Activated CD8-positive, alpha-beta memory T cell treated with anti-CD3 and anti-CD28 coated beads for 4 hours (primary cell): ENCODE measurements at regions not wholly inside any gene's neighbourhood (a gene's known extent, or its start where the extent isn't known, plus 50 kb on each side); places are given as distances from the start of the nearest gene placed in this dataset.
"Not testable (repeated sequence)": the region's sequence is repeated elsewhere in the genome, so short reads cannot be mapped to it uniquely, and the experiment has no call there.

Source experiments
- DNase-seq, 2 donors: peaks; one replicate each; pipeline ENCODE4 v3.0.0-alpha.2; 2020; ENCODE audit warnings: low read depth in 2 of 2

DNA sequence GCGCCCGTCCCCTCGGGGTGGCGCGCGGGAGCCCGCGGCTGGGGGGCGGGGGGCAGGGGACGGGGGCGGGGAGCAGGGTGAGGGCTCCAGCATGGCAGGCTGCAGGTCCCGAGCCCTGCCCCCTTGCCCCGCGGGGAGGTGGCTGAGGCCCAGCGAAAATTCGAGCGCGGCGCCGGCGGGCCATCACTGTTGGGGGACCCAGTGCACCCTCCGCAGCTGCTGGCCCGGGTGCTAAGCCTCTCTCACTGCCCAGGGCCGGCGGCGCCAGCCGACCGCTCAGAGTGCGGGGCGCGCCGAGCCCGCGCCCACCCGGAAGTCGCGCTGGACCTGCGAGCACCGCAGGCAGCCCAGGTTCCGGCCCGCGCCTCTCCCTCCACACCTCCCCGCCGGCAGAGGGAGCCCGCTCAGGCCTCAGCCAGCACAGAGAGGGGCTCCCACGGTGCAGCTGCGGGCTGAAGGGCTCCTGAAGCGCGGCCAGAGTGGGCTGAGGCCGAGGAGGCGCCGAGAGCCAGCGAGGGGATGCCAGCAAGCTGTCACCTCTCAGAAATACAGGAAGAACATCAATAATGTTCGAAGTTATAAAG, 290.8 kb upstream of the PRSS16 start:
- peak; percentile 63 to 68 for DNase-seq

DNA sequence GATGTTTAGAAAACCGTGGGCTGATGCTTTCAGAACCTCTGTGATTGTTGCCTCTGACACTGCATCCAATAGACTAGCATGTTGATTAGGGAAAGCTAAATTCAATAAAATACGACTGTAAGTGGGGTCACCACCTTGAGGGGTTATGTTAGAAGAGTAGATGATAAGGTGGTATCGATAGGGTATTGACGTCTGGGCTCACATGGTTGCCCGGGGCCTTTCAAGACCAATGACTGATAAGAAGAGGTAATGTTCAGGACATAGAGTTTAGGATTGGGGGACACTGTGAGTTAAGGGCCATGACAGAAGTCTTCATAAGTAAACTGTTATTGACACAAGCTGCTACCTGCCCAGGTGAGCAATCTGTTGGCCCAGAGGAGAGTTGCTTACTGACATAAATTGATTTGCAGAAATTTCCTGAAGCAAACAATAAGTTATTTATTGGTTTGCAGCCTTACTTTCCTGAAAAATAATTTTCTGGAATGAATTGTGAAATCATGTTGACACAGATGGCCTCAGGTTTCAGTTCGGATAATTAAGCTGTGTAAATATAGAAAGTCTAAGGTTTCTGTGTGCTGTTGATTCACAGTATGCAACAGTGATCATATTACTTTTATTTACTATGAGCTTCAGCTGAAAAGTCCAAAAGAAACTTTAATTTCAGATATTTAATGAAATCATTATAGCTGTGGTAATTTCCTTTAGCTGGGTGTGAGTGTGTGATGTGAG, 289.9 kb upstream of the PRSS16 start:
- not testable (repeated sequence) for DNase-seq

DNA sequence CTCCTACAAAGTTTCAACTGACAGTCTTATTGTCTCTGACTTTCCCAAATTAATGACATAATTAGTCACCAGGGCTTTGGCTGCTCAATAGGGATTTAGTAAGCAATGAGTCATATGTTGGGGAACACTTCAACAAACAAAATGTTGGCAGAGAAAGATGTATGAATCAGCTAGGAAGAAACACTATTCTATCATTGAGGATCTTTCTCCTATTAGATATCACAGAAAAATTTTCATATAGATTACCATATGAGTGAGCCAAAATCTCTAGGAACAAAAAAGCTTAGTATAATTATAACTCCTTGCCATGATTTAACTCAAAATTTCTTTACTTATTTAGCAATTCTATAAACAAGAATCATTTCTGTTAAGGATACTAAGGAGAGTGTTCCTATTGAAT, 286.3 kb upstream of the PRSS16 start:
- not testable (repeated sequence) for DNase-seq

DNA sequence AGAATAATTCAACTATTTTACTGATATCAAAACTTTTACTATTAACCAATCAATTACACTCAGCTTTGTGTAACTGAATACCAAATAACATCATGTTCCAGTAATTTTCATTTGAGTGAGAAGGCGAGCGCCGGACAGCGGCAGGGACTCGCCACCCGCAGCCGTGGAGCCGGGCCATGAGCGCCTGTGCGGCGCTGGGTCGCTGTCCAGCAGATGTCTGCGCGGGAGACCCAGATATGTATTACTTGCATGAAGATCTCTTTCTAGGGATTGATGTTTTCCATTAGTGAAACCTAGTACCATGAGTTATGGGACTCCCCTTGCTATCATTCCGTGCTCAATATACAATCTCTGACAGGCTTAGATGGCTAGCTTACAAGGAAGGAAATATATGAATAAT, 245.1 kb upstream of the PRSS16 start:
- no peak for DNase-seq

DNA sequence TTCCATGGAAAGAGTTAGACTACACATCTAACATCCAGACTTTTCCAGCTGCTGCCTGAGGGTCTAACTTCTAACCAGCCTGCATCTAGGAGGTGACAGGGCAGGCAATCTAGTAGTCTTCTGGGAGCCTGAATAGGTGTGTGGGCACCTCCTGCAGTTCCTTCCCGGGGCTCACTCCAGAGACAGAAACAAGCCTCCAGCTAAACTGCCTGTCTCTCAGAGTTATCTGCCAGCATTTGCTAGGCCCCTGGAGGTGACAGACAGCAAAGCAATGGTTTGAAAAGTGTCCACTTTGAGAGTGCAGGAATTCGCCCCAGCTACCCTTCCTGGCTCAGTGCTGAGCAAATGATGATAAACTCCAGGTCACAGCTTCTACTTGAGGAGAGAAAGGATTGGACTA, 240.5 kb upstream of the PRSS16 start:
- DNase-seq, result no peak

DNA sequence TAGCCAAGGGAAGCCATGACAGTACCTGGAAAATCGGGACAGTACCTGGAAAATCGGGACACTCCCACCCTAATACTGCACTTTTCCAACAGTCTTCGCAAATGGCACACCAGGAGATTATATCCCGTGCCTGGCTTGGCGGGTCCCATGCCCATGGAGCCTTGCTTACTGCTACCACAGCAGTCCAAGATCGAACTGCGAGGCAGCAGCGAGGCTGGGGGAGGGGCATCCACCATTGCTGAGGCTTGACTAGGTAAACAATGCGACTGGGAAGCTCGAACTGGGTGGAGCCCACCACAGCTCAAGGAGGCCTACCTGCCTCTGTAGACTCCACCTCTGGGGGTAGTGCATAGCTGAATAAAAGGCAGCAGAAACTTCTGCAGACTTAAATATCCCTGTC, 238.9 kb upstream of the PRSS16 start:
- DNase-seq, result not testable (repeated sequence)

DNA sequence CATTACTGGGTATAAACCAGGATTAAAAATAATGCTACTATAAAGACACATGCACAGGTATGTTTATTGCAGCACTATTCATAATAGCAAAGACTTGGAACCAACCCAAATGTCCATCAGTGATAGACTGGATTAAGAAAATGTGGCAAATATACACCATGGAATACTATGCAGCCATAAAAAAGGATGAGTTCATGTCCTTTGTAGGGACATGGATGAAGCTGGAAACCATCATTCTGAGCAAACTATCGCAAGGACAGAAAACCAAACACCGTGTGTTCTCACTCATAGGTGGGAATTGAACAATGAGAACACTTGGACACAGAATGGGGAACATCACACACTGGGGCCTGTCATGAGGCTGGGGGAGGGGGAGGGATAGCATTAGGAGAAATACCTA, 233.4 kb upstream of the PRSS16 start:
- not testable (repeated sequence) for DNase-seq

DNA sequence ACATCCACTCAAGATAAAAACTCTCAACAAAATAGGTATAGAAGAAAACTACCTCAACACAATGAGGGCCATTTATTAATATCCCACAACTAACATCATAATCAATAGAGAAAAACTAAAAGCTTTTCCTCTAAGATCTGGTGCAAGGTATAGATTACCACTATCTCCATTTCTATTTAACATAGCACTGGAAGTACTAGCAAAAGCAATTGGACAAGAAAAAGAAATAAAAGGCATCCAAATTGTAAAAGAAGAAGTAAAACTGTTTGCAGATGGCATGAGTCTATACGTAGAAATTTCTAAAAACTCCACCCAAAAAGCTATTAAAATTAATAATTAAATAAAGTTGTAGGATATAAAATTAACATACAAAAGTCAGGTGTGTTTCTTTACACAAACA, 230.8 kb upstream of the PRSS16 start:
- DNase-seq, result no peak

DNA sequence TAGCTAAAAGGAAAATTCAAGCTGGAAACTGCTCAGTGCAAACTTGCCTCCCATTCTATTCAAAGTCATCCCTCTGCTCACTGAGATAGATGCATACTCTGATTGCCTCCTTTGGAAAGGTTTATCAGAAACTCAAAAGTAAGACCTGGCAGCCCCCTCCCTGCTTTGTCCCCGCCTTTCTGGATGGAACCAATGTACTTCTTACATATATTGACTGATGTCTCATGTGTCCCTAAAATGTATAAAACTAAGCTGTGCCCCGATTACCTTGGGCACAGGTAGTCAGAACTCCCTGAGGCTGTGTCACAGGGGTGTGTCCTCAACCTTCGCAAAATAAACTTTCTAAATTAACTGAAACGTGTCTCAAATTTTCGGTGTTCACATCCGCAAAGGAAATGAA, 229.1 kb upstream of the PRSS16 start:
- not testable (repeated sequence) for DNase-seq

DNA sequence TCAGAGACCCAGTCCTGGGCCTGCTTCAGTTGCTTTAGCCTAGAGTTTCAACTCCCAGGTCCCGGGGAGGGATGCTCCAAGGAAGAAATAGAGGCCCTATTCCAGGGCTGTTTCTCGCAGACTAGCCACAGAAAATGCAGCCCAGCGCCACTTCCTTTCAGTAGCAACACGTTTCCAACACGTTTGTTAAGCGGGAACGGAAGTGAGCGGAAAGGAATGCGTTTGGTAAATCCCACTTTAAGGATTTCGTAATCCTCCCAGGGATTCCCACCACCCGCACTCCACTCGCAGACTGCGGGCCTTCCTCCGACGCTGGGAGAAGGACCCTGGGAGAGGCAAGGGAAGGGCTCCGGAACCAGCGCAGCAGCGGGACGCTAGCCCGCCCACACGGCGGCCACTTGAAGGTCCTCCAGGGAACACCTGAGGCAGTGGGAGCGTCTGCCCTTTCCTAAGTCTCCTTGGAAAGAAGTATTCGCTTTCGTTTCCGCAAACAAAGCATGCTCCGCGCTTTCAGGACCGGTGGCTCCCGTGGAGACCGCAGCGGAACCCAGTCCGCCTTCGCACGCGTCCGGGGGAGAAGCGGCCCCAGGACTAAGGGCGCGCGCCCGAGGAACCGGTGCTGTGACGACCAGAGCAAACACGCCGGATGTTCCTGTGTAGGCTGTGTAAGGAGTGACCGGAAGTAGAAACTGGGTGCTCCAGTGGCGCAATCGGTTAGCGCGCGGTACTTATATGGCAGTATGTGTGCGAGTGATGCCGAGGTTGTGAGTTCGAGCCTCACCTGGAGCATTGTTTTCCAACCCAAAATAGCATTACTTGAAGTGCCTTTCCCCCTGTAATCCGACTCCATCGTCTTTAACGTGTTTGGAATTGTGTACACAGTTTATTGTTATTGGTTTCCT, 227.6 kb upstream of the PRSS16 start:
- peak; percentile 5 to 6 for DNase-seq

DNA sequence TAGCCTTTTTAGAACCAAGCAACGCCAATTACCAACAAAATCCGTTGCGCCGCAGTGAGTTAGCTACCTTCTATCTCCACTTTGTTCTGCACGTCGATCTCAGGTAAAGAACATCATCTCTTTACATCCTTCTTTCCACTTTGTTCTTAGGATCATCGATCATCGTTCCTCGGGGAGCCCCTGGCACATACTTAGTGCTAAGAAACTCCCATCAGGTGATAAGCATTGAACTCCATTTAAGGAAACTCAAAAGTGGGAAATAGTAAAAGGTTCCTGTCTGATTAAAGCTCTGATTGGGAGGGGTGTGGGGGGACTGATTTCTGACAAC, 227.0 kb upstream of the PRSS16 start:
- no peak for DNase-seq

DNA sequence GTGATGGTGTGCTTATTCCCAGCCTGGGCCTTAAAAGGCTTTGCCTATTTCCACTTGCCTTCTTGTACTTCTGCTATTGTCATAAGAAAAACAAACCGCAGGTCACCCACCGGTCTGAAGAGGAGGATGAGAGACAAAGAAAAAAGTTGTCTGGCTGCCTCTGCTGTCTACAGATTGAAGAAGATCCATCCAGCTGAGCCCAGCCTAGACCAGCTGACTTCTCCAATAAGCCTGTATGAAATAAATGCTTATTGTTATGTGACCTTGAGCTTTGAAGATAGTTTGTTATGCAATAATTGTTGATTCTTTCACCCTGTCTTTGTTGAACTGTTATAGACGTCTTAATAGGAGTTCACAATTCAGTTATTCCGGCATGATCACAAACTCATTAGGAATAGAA, 223.8 kb upstream of the PRSS16 start:
- DNase-seq, result no peak

DNA sequence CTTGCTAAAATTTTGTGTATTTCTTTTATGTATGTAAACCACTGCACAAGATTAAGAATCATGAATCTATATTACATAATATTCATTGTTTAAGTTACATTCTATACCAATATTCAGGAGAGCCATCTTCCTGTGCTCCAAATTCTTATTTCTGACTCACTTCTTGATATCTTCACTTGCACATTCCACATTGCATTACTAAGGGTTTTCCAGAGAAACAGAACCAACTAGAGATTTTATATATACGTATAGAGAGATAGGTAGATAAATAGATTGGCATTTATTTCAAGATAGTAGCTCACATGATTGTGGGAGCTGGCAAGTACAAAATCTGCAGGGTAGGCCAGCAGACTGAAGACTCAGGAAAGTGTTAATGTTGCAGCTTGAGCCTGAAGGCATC, 222.2 kb upstream of the PRSS16 start:
- no peak for DNase-seq

DNA sequence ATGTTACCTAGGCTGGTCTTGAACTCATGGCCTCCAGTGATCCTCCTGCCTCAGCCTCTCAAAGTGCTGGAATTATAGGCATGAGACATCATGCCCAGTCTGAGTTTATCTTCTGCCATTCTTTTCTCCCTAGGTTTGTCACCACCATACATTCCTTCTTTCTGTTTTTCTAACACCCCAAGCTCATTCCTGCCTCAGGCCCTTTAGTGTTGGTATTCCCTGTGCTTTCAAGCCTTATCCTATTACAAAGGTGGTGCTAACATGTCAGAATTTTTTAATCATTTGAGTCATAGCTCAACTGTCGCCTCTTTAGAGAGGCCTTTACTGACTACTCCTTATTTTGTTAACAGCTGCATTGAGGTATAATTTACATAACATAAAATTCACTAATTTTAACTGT, 221.1 kb upstream of the PRSS16 start:
- DNase-seq, result no peak

DNA sequence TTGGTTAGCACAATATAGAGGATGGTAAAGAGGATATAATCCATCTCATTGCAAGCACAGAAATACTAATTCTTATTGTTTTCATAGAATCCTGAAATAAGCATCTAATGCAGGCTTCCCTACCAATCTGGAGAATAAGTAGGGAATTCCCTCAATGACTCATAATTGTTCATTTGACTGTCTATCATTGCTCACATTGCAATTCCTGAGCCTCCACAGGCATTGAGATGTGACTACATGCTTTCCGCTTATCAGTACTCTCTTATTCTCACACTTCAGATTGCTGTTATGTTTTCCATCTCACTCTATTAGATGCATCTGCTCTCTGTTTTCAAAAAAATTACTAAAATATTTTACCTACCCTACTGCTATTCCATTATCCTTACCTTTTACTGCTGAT, 216.2 kb upstream of the PRSS16 start:
- DNase-seq, result no peak

DNA sequence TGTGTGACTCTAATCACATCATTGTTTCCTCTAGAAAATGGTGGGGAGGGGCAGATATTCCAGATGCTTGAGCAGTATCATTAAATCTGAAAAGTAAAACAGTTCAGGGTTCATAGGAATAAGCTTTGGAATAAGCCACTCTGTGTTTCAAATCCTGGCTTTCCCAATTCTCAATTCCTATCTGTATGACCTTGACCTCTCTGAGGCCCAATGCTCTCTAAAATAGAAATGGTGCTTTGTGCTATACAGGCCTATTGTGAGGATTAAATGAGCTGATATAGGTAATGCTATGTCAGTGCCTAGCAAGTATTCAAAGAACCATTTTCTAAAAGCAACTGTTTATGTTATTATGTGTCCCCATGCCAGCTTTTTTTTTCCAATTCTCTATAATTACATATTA, 209.0 kb upstream of the PRSS16 start:
- DNase-seq, result no peak

DNA sequence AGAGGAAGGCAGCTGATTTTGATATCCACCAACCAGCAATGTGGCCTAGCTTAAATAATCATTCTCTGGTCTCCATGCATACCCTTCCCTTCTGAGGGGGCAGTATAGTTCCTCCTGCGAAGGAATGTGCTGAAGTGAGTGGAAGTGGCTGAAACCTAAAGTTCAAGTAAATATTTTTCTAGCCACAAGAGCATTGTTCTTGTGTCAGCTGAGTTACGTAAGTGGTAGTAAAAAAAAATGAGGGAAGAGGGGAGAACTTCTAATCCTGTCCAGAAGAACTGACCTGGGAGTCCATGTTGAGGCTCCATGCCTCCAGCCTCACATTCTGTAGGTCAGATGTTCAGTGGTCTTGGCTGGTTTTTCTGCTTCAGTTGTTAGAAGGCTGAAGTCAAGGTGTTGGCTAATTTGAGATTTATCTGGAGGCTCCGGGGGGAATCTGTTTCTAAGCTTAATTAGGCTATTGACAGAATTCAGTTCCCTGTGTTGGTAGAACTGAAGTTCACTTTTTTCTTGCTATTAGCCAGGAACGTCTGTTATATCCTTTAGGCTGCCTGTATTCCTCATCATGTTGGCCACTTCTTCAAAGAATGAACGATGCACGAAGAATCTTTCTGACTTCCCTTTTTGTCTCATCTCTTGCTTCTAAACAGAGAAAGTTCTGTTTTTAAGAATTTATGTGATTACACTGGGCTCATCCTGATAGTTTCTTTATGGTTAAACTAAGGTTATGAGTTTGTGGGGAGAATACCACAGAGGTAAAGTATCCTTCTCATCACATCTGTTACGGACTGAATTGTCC, 207.1 kb upstream of the PRSS16 start:
- DNase-seq, result no peak

DNA sequence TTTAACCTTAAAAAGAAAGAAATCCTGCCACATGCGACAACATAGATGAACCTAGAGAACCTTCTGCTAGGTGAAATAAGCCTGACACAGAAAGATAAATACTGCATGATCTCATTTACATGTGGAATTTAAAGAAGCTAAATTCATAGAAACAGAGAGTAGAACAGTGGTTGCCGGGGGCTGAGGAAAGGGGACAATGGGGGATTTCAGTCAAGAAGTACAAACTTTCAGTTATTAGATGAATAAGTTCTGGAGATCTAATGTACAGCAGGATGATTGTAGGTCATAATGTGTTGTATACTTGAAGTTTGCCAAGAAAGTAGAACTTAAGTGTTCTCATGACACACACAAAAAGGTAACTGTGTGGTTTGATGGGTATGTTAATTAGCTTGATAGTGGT, 204.3 kb upstream of the PRSS16 start:
- DNase-seq, result no peak

DNA sequence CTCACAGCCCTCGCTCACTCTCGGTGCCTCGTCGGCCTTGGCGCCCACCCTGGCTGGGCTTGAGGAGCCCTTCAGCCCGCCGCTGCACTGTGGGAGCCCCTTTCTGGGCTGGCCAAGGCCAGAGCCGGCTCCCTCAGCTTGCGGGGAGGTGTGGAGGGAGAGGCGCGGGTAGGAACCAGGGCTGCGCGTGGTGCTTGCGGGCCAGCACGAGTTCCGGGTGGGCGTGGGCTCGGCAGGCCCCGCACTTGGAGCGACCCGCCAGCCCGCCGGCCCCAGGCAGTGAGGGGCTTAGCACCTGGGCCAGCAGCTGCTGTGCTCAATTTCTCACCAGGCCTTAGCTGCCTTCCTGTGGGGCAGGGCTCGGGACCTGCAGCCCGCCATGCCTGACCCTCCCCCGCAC, 202.4 kb upstream of the PRSS16 start:
- not testable (repeated sequence) for DNase-seq

DNA sequence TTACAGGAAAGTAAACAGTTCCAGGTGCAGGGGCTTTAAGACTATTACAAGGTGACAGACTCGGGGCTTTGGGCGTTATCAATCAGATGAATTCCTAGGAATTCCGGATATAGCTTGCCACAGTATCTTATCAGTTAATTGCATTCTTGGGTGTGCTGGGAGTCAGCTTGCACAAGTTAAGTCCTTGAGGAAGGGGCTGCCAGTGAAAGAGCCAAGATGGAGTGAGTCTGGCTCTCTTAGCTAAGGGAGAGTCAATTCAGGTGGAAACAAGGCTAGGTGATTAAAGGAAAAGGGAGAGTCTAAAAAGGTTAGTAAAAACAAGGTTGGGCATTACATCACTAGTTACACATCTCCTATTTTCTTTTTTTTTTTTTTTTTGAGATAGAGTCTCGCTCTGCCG, 199.8 kb upstream of the PRSS16 start:
- not testable (repeated sequence) for DNase-seq

DNA sequence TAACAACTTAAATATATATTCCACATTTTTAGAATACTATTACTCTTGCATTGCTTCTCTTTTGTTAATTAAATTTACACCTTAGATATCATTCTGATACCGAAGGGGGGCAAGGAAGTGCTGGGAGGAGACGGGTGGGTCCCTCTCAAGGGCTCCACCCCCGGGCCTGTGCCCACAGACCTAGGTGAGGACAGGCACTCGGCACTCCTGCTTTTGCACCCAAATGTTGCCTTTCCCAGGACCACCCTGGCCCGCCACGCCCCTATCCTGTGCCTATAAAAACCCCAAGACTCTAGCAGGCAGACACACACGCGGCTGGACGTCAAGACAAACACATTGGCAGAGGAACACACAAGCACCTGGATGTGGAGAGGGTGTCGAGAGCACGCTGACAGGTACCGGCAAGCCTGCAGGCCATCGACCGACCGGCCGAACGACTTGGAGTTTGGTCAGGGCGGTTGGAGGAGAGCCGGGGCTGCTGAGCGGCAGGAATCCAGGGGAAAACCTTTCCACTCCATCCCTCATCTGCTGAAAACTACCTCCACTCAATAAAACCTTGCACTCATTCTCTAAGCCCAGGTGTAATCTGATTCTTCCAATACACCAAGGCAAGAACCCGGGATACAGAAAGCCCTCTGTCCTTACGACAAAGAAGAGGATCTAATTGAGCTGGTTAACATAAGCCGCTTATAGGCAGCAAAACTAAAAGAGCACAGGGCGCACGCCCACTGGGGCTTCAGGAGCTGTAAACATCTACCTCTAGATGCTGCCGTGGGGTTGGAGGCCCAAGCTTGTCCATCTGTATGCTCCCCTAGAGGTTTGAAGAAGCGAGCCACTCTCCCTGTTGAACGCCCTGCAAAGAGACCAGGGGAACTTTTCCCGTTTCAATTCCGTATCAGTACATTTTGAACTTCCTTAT, 197.4 kb upstream of the PRSS16 start:
- DNase-seq, result no peak
